SK-N-SH (cell line): ENCODE measurements at regions not wholly inside any gene's neighbourhood (a gene's known extent, or its start where the extent isn't known, plus 50 kb on each side); places are given as distances from the start of the nearest gene placed in this dataset.

Experiments used
- CTCF ChIA-PET: fragments of 300-600, 350-600 bp; formaldehyde crosslinking; extraction: SDS; loops from one replicate; lab custom pipeline; 2021; lab: Yijun Ruan, JAX
- POLR2A ChIA-PET: fragments of 350-600 bp; sonication (Branson Sonifier 250); formaldehyde crosslinking; extraction: SDS; loops from one replicate; lab custom pipeline; 2020; ENCODE audit warnings: antibody characterized with exemption, inconsistent platforms; lab: Yijun Ruan, JAX
- DNase-seq: peaks from one replicate; pipeline ENCODE4 v3.0.0; 2012
- H2AFZ ChIP-seq: fragments of 200-600 bp; sonication (generic); 2 replicates; pipeline ENCODE4 v1.8.1; 2016; ENCODE audit warnings: antibody characterized with exemption, mild to moderate bottlenecking, low read depth
- H3F3A ChIP-seq: fragments of 200-600 bp; sonication (generic); replicated peaks from 2 replicates; pipeline ENCODE3; 2016; ENCODE audit warnings: antibody characterized with exemption, mild to moderate bottlenecking; ENCODE audit not compliant: insufficient read depth
- H3K27ac ChIP-seq, 2 experiments: fragments of 200-500 bp in 1 of 2; fragments of 200-600 bp in 1 of 2; sonication (Bioruptor generic) in 1 of 2; sonication (generic), shearing (Covaris generic) in 1 of 2; 2 replicates each; pipeline versions ENCODE4 v1.5.1 to v1.6.1; 2014 to 2016; ENCODE audit warnings: low read depth in 2 of 2, inconsistent platforms in 1 of 2, low read length in 1 of 2, mild to moderate bottlenecking in 1 of 2, mixed read lengths in 1 of 2
- H3K27me3 ChIP-seq: fragments of 200-600 bp; sonication (generic), shearing (Covaris generic); 2 replicates; pipeline ENCODE4 v1.6.1; 2016; ENCODE audit warnings: mixed run types; ENCODE audit not compliant: insufficient read depth
- H3K36me3 ChIP-seq, 2 experiments: fragments of 200-500 bp in 1 of 2; fragments of 200-600 bp in 1 of 2; sonication (Bioruptor generic) in 1 of 2; sonication (generic) in 1 of 2; replicated peaks in 1 of 2; 2 replicates each; pipeline versions ENCODE3 to v1.5.1; 2014 to 2016; ENCODE audit warnings: low read length in 1 of 2, mild to moderate bottlenecking in 1 of 2; ENCODE audit not compliant: insufficient read depth in 2 of 2, control insufficient read depth in 1 of 2
- H3K4me1 ChIP-seq, 2 experiments: fragments of 200-500 bp in 1 of 2; fragments of 200-600 bp in 1 of 2; sonication (Bioruptor generic) in 1 of 2; sonication (generic), shearing (Covaris generic) in 1 of 2; 2 replicates each; pipeline versions ENCODE4 v1.5.1 to v1.6.1; 2014 to 2016; ENCODE audit warnings: low read depth in 1 of 2, low read length in 1 of 2, mixed run types in 1 of 2; ENCODE audit not compliant: insufficient read depth in 2 of 2, control insufficient read depth in 1 of 2
- H3K4me2 ChIP-seq: fragments of 200-600 bp; sonication (generic), shearing (Covaris generic); 2 replicates; pipeline ENCODE4 v1.6.1; 2017; ENCODE audit warnings: mixed run types
- H3K4me3 ChIP-seq, 2 experiments: fragments of 200-500 bp in 1 of 2; fragments of 200-600 bp in 1 of 2; sonication (Bioruptor generic) in 1 of 2; sonication (generic), shearing (Covaris generic) in 1 of 2; 2 replicates each; pipeline versions ENCODE4 v1.5.1 to v1.8.1; 2014 to 2016; ENCODE audit warnings: low read depth in 2 of 2, inconsistent platforms in 1 of 2, low read length in 1 of 2, mild to moderate bottlenecking in 1 of 2, mixed read lengths in 1 of 2, moderate library complexity in 1 of 2
- H3K79me2 ChIP-seq: fragments of 200-600 bp; sonication (generic); 2 replicates; pipeline ENCODE4 v1.8.1; 2017; ENCODE audit warnings: mild to moderate bottlenecking; ENCODE audit not compliant: insufficient read depth
- H3K9ac ChIP-seq: fragments of 200-600 bp; sonication (generic); 2 replicates; pipeline ENCODE4 v1.6.1; 2017; ENCODE audit warnings: mixed run types
- H3K9me2 ChIP-seq: fragments of 200-600 bp; sonication (generic); 2 replicates; pipeline ENCODE4 v1.6.1; 2017; ENCODE audit warnings: mixed run types
- H3K9me3 ChIP-seq: fragments of 200-600 bp; sonication (generic); 2 replicates; pipeline ENCODE4 v1.6.1; 2017; ENCODE audit warnings: mixed run types, mild to moderate bottlenecking, moderate library complexity
- H4K20me1 ChIP-seq: fragments of 200-600 bp; sonication (generic); 2 replicates; pipeline ENCODE4 v1.6.1; 2017; ENCODE audit warnings: mild to moderate bottlenecking, mixed run types; ENCODE audit not compliant: insufficient read depth
- CTCF ChIP-seq: fragments of 200-600 bp; sonication (generic); IDR thresholded peaks from 2 replicates; pipeline ENCODE4 v1.6.1; 2017; ENCODE audit warnings: antibody characterized with exemption, mild to moderate bottlenecking, moderate library complexity
- FOSL2 ChIP-seq: IDR thresholded peaks from 2 replicates; pipeline ENCODE4 v1.4.0; 2012; ENCODE audit warnings: low read depth, mild to moderate bottlenecking, moderate library complexity, borderline replicate concordance
- FOXJ3 ChIP-seq: sonication (generic); formaldehyde crosslinking; IDR thresholded peaks from 2 replicates; pipeline ENCODE4 v1.5.1; 2020; ENCODE audit warnings: mild to moderate bottlenecking, missing genetic modification reagents
- RAD21 ChIP-seq: IDR thresholded peaks from 2 replicates; pipeline ENCODE4 v1.6.1; 2012; ENCODE audit warnings: mild to moderate bottlenecking, low read length
- REST ChIP-seq: IDR thresholded peaks from 2 replicates; pipeline ENCODE4 v1.6.1; 2012; ENCODE audit warnings: mild to moderate bottlenecking, low read depth, low read length, moderate library complexity
- SMC3 ChIP-seq: IDR thresholded peaks from 2 replicates; pipeline ENCODE4 v1.6.1; 2012; ENCODE audit warnings: low read depth, low read length, improper control_type of control experiment
- USF1 ChIP-seq: IDR thresholded peaks from 2 replicates; pipeline ENCODE4 v1.4.0; 2012; ENCODE audit warnings: low read depth, borderline replicate concordance
- YY1 ChIP-seq: IDR thresholded peaks from 2 replicates; pipeline ENCODE4 v1.4.0; 2012; ENCODE audit warnings: low read depth, mild to moderate bottlenecking
- ZBTB33 ChIP-seq: IDR thresholded peaks from 2 replicates; pipeline ENCODE4 v1.4.0; 2012; ENCODE audit warnings: low read depth, borderline replicate concordance
- WGBS: methylation state at CpG from one replicate; pipeline ENCODE4 v1.1.6; 2017; ENCODE audit warnings: low lambda C conversion rate; 5-methylcytosine and 5-hydroxymethylcytosine counted together

GRCh38 chrX:49756692-49757091 lies 60.9 kb upstream of the PAGE1 start:
- Histone ChIP-seq H3K9me3 (no peaks in the 10 kb centered on the region), H3K27me3 (no peaks in the 10 kb centered on the region; the same call in 1 of the 2 replicates), H3K36me3 (no peaks in the 10 kb centered on the region), H3K4me3 (no peak overlapping the region), H2AFZ (no peak overlapping the region), H3K4me1 (peaks cover 0 to 5% of the 10 kb centered on the region in 2 experiments; a peak in 1 of 4 replicates), H3K4me2 (no peak overlapping the region), H4K20me1 (no peaks in the 10 kb centered on the region), H3F3A (no peaks in the 10 kb centered on the region), H3K79me2 (no peaks in the 10 kb centered on the region), H3K9ac (no peak overlapping the region), H3K9me2 (no peaks in the 10 kb centered on the region), H3K27ac (no peak overlapping the region)
- DNase-seq, result no peak
- TF ChIP-seq ZBTB33 (no peak), RAD21 (no peak), FOSL2 (no peak), REST (no peak)
- 13% methylated on average over 2 of the region's 2 CpGs for WGBS
- ChIA-PET CTCF (no interaction called here), POLR2A (no interaction called here)

GRCh38 chrX:49754233-49754857 lies 58.6 kb upstream of the PAGE1 start:
- no peaks in the 10 kb centered on the region for H3F3A ChIP-seq
- CTCF ChIA-PET, result interaction anchor here (0.7 to 1.9 kb wide), 14 partner anchors 9 to 468 kb away, joined by 3 to 7 read pairs (median 5); no protein-coding TSS in a partner anchor

More at GRCh38 chrX:49754233-49754857, 58.6 kb upstream of the PAGE1 start:
- Histone ChIP-seq H2AFZ (no peak overlapping the region), H3K9me3 (no peaks in the 10 kb centered on the region), H3K4me3 (no peak overlapping the region), H3K27ac (no peak overlapping the region), H3K79me2 (no peaks in the 10 kb centered on the region), H3K9me2 (no peaks in the 10 kb centered on the region), H4K20me1 (no peaks in the 10 kb centered on the region), H3K27me3 (peaks cover 7% of the 10 kb centered on the region; the same call in 1 of the 2 replicates), H3K36me3 (no peaks in the 10 kb centered on the region), H3K4me2 (no peak overlapping the region), H3K4me1 (no peaks in the 10 kb centered on the region), H3K9ac (no peak overlapping the region)
- DNase-seq, result peak; percentile 43
- POLR2A ChIA-PET, result no interaction called here
- WGBS, result 15% methylated on average over 6 of the region's 6 CpGs
- TF ChIP-seq CTCF (peak; percentile 71), SMC3 (peak; percentile 46; the same call in 1 of the 2 replicates), USF1 (no peak), FOXJ3 (CRISPR knock-in tag) (no peak), YY1 (no peak), RAD21 (peak; percentile 74)
